ENCODE measurements at regions not wholly inside any gene's neighbourhood (a gene's known extent, or its start where the extent isn't known, plus 50 kb on each side); places are given as distances from the start of the nearest gene placed in this dataset.

DNA sequence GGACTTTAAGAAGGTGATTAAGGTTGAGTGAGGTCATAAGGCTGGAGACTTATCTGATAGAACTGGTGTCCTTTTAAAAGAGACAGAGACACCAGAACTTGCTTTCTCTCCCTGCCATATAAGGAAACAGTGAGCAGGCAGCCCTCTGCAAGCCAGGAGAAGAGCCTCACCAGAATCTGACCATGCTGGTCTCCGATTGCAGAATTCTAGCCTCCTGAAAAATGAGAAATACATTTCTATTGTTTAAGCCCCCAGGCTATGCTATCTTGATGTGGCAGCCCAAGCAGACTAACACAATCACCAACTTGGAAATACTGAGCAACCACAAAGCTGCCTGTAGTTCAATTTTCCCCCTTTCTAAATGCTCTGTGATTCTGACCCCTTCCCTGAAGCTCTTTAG lies 161.4 kb upstream of the RARB start:
- POLR2A ChIA-PET, result no interaction called here
- in situ Hi-C loops (cut with MboI), result no loop called here
- Histone ChIP-seq H3K27me3 (ENCODE audit: control insufficient read depth in 2 of 2, insufficient read depth in 2 of 2, low read length in 2 of 2) (no peaks in the 10 kb centered on the region), H4K20me1 (replicated peaks; ENCODE audit: control insufficient read depth, insufficient read depth, low read length) (no peaks in the 10 kb centered on the region), H3K4me3 (no peak overlapping the region), H3K4me1 (replicated peaks in 1 of 2; ENCODE audit: control insufficient read depth in 2 of 2, insufficient read depth in 2 of 2, low read length in 2 of 2) (no peaks in the 10 kb centered on the region), H2AFZ (ENCODE audit: low read depth, low read length) (no peak overlapping the region), H3K79me2 (ENCODE audit: control insufficient read depth, insufficient read depth, low read length) (no peaks in the 10 kb centered on the region), H3K36me3 (ENCODE audit: control insufficient read depth, insufficient read depth, low read length) (no peaks in the 10 kb centered on the region), H3K9me3 (replicated peaks; ENCODE audit: control insufficient read depth, insufficient read depth, low read depth, low read length) (no peaks in the 10 kb centered on the region), H3K9me1 (ENCODE audit: control insufficient read depth, insufficient read depth, low read length) (no peaks in the 10 kb centered on the region), H3K4me2 (ENCODE audit: insufficient read depth, low read length) (no peak overlapping the region), H3K27ac (ENCODE audit: extremely low read depth, low read depth, low read length) (no peak overlapping the region), H3K9ac (ENCODE audit: insufficient read depth in 1 of 2, low read depth in 2 of 2, low read length in 2 of 2) (no peak overlapping the region)
- 0% methylated on average over 1 of the region's 1 CpG for WGBS (ENCODE audit: insufficient coverage, low coverage, missing lambda C conversion rate)
- intact Hi-C loops (cut with micrococcal nuclease), result no loop called here
- ATAC-seq (no peak), DNase-seq (ENCODE audit: extremely low read depth in 1 of 4, low spot score in 3 of 4) (no peak), FAIRE-seq (no peak)
- no peak for TF ChIP-seq EWSR1 (IDR thresholded peaks at IDR 0.05; ENCODE audit: borderline replicate concordance, low read depth, partially characterized antibody)
- TF ChIP-seq THRA (IDR thresholded peaks at IDR 0.05), result no peak
- TF ChIP-seq MCM2 (IDR thresholded peaks at IDR 0.05; ENCODE audit: low read depth), result no peak
- CTCF ChIA-PET (ENCODE audit: low intra/inter-chr PET ratio), result no interaction called here
- BruUV-seq (replicated peaks), result no TSS peak

- no TSS peak for BruUV-seq (replicated peaks)
- Histone ChIP-seq H3K4me3 (no peak overlapping the region), H3K9me3 (replicated peaks; ENCODE audit: control insufficient read depth, insufficient read depth, low read depth, low read length) (no peaks in the 10 kb centered on the region), H3K4me1 (replicated peaks in 1 of 2; ENCODE audit: control insufficient read depth in 2 of 2, insufficient read depth in 2 of 2, low read length in 2 of 2) (no peaks in the 10 kb centered on the region), H4K20me1 (replicated peaks; ENCODE audit: control insufficient read depth, insufficient read depth, low read length) (no peaks in the 10 kb centered on the region), H3K36me3 (ENCODE audit: control insufficient read depth, insufficient read depth, low read length) (no peaks in the 10 kb centered on the region), H3K27me3 (ENCODE audit: control insufficient read depth in 2 of 2, insufficient read depth in 2 of 2, low read length in 2 of 2) (no peaks in the 10 kb centered on the region), H3K79me2 (ENCODE audit: control insufficient read depth, insufficient read depth, low read length) (no peaks in the 10 kb centered on the region), H3K27ac (ENCODE audit: extremely low read depth, low read depth, low read length) (no peak overlapping the region), H3K9ac (ENCODE audit: insufficient read depth in 1 of 2, low read depth in 2 of 2, low read length in 2 of 2) (no peak overlapping the region), H3K9me1 (ENCODE audit: control insufficient read depth, insufficient read depth, low read length) (no peaks in the 10 kb centered on the region), H2AFZ (ENCODE audit: low read depth, low read length) (no peak overlapping the region), H3K4me2 (ENCODE audit: insufficient read depth, low read length) (no peak overlapping the region)
- WGBS (ENCODE audit: insufficient coverage, low coverage, missing lambda C conversion rate), result 2% methylated on average over 3 of the region's 3 CpGs
- CTCF ChIA-PET (ENCODE audit: low intra/inter-chr PET ratio), result no interaction called here
- DNase-seq (ENCODE audit: extremely low read depth in 1 of 4, low spot score in 3 of 4), result no peak
- ATAC-seq, result no peak
- in situ Hi-C loops (cut with MboI) (no loop called here), intact Hi-C loops (cut with micrococcal nuclease) (no loop called here)
- no peak for FAIRE-seq
- POLR2A ChIA-PET, result no interaction called here
- TF ChIP-seq ZHX1 (conservative IDR thresholded peaks at IDR 0.05; ENCODE audit: low read length), result no peak
- no peak for TF ChIP-seq ESRRB (CRISPR knock-in tag; IDR thresholded peaks at IDR 0.05; ENCODE audit: borderline replicate concordance)
- TF ChIP-seq RBBP5 (IDR thresholded peaks at IDR 0.05; ENCODE audit: borderline replicate concordance, insufficient read depth, low read length, poor library complexity, severe bottlenecking), result no peak
- no peak for TF ChIP-seq BHLHE40 (IDR thresholded peaks at IDR 0.05; ENCODE audit: low read length)
- TF ChIP-seq ZNF436 (CRISPR knock-in tag; IDR thresholded peaks at IDR 0.05), result no peak
These were observed 156.0 kb upstream of the RARB start for GRCh38 chr3:25272090-25272489.

Measured in K562 (cell line).